Endothelial cell of umbilical vein (primary cell): ENCODE measurements at regions not wholly inside any gene's neighbourhood (a gene's known extent, or its start where the extent isn't known, plus 50 kb on each side); places are given as distances from the start of the nearest gene placed in this dataset.

Experiments used
- CTCF ChIP-seq, 2 donors: IDR thresholded peaks; 1 replicate in 1 of 2; 2 replicates in 1 of 2; pipeline ENCODE4 v1.5.1; 2011; ENCODE audit warnings: low read length in 2 of 2, mild to moderate bottlenecking in 2 of 2, moderate library complexity in 2 of 2, control low read depth in 1 of 2, inconsistent platforms in 1 of 2, low read depth in 1 of 2; ENCODE audit not compliant: insufficient read depth in 1 of 2; ENCODE audit errors: extremely low read depth in 1 of 2
- EZH2 ChIP-seq: IDR thresholded peaks from 2 replicates; pipeline ENCODE4 v1.6.1; 2012; ENCODE audit warnings: borderline replicate concordance, low read depth, mild to moderate bottlenecking, moderate library complexity, low read length, inconsistent platforms; ENCODE audit not compliant: severe bottlenecking
- FOS ChIP-seq: IDR thresholded peaks from 2 replicates; pipeline ENCODE4 v1.6.1; 2011; ENCODE audit warnings: mild to moderate bottlenecking, low read length, moderate library complexity, borderline replicate concordance; ENCODE audit not compliant: insufficient read depth
- GATA2 ChIP-seq: IDR thresholded peaks from 2 replicates; pipeline ENCODE4 v1.7.0; 2011; ENCODE audit warnings: low read depth, mild to moderate bottlenecking, moderate library complexity, mixed read lengths, low read length; ENCODE audit not compliant: insufficient read length, insufficient read depth
- JUN ChIP-seq: IDR thresholded peaks from 2 replicates; pipeline ENCODE4 v1.6.1; 2011; ENCODE audit warnings: borderline replicate concordance, low read depth; ENCODE audit not compliant: insufficient read length, insufficient read depth
- MAX ChIP-seq: IDR thresholded peaks from 2 replicates; pipeline ENCODE4 v1.6.1; 2011; ENCODE audit not compliant: insufficient read depth, insufficient read length
- POLR2A ChIP-seq: IDR thresholded peaks from 2 replicates; pipeline ENCODE4 v1.6.1; 2012; ENCODE audit warnings: low read depth, mild to moderate bottlenecking, control low read depth, low read length
- POLR2AphosphoS5 ChIP-seq: IDR thresholded peaks from 2 replicates; pipeline ENCODE4 v1.6.1; 2012; ENCODE audit warnings: low read depth, mild to moderate bottlenecking, control low read depth, low read length, moderate library complexity; ENCODE audit not compliant: insufficient read depth

GRCh38 chr2:145495590-145495989 lies 975.7 kb upstream of the ZEB2 start:
- no peak for TF ChIP-seq POLR2A
- TF ChIP-seq CTCF (IDR thresholded peaks at IDR 0.05; ENCODE audit: extremely low read depth in 1 of 2, insufficient read depth in 1 of 2, low read depth in 1 of 2, low read length in 2 of 2) = no peak
- no peak for TF ChIP-seq EZH2
- no peak for TF ChIP-seq MAX
- no peak for TF ChIP-seq POLR2AphosphoS5
- TF ChIP-seq JUN = no peak
- TF ChIP-seq FOS = no peak
- no peak for TF ChIP-seq GATA2
